Stimulated activated CD8-positive, alpha-beta memory T cell treated with anti-CD3 and anti-CD28 coated beads, Interleukin-7, amount 100 ng/mL, for 48 hours (primary cell): ENCODE measurements at regions not wholly inside any gene's neighbourhood (a gene's known extent, or its start where the extent isn't known, plus 50 kb on each side); places are given as distances from the start of the nearest gene placed in this dataset.

ENCODE experiments used
- DNase-seq, 2 donors: peaks; one replicate each; pipeline ENCODE4 v3.0.0-alpha.2; 2020; ENCODE audit warnings: low read depth in 1 of 2; ENCODE audit errors: extremely low read depth in 1 of 2

DNA sequence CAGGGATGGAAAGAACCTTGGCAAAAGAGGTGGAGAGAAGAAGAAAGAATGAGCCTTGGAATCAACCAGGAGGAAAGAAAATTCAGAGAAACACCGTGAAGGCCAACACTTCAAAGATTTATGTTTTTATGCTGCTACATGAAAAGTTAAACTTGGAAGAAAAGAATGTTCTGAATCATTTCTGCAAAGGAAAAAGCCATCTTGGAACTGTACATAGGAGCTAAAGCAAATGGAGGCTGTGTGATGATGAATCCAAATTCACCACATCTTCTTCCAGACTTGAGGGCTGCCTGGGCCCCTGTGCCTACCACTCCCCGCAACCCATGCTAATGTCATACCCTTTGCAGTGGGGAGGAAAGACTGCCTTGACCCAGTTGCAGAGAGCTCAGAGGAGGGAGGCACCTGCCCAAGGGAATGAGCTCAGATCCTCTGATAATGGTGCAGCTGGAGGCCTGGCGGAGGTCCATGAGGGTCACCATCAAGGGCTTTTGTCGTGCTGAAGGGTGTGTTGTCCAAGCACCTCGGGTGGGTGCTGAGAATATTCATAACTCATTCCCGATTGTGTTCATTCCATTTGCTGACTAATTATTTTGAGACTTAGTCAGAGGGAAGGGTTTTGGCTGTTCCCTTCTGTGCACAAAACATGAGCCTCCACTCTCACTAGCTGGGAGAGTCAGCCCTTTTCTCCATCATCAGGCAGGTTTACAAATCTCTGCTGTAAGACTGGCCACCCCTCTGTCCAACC lies 245.8 kb upstream of the JAG1 start:
- no peak for DNase-seq

GRCh38 chr20:10920396-10920795 lies 246.6 kb upstream of the JAG1 start:
- DNase-seq, result no peak

DNA sequence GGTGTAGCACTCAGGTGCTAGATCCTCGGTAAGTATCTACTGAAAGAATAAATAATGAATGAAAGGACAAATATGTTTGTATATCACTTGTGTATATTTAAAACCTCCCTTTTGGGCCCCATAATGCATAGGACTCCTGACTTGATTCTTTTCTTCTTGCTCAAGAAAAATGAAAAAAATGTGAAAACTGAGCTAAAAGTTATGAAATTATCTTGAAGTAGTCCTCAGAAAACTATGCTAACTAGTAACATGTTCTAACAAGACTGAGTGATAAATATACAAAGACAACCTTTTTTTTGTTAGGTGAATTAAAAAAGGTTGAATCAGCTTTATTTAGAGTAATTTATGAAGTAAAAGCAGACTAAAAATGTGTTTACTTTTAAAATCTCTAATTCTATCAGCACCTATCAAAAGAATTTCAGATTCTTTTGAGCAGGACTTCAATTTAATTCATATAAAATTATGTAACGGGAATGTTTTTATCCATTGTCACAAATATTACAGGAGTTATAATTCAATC lies 247.8 kb upstream of the JAG1 start:
- DNase-seq, result no peak

DNA sequence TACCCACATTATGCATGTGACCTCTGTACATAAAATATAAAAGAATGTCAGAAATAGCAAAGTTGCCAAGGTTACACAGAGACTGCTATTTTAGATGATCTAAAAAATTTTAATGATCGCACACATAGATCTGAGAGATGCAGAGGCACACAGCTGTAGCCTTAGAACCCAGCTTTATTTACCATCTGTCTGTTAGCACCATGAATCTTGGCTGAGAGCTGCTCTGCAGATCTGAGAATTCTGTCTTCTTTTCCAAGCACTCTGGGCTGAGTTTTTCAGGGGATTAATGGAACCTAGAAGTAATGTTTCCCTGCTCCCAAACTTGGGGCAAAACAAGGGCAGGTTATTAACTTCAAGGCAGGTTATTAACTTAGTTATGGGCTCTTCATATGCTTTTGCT lies 248.7 kb upstream of the JAG1 start:
- no peak for DNase-seq

DNA sequence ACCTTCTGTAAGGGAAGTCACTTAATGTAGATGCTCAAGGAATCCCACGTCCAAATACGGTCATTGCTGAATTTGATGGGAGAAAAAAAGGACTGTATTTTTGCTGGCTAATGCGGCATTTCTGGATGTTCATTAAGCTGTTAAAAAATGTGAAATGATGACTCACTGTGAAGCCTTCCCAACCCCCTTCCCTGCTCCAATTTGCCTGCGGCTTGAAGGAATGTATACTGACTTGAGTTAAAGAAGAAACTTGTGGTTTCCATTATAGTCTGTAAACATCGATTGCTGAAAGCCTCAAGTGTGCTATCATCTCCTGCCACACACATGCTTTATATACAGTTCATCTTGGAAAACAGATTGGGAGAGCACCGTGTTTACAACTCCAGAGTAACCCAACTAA lies 249.1 kb upstream of the JAG1 start:
- DNase-seq, result no peak

- DNase-seq, result no peak
Measured at GRCh38 chr20:10924644-10925201, 250.9 kb upstream of the JAG1 start.

DNA sequence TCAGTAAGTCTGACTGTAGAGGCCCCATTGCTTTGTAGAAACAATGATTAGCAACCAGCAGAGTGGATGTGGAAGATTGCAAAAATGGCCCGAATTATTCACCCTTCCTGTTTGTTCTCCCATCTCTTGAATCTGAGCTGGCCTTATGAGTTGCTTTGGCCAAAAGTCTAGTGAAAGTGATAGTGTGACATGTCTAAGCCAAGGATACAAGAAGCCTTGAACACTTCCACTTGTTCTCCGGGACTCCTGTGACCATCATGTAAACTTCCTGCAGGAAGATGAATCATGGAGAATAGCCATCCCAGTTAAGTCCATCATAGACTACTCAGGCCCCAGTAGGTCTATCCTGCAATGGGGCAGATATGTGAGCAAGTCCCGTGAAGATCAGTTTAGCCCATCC lies 252.0 kb upstream of the JAG1 start:
- DNase-seq, result no peak

DNA sequence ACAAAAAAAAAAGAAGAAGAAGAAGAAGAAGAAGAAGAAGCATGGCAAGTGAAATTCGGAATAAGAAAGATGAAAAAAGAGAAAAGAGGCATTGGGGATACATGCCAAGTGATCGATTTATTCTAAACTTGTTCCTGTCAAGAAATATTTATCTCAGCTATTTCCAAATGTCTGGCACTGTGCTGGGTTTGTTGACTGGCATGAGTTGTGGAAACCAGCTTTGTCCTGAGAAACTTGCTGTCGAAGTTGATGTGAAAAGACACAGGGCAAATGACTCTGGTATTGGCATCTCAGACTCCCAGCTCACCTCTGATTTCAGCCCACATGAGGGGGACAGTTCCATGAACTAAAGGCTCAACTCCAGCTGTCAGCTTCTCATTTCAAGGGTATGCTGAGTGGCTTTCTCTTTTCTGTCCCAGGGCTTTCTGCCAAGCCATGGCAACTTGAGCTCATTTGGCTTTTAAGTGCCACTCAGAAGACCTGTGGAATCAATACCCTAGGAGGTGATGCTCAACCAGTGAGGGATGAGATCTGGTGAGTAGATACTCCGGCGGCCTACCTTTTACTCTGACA lies 253.3 kb upstream of the JAG1 start:
- DNase-seq, result no peak

GRCh38 chr20:10927936-10928840 lies 254.4 kb upstream of the JAG1 start:
- no peak for DNase-seq

GRCh38 chr20:10928841-10929421 lies 255.1 kb upstream of the JAG1 start:
- no peak for DNase-seq

GRCh38 chr20:10935658-10936402 lies 262.0 kb upstream of the JAG1 start:
- DNase-seq, result no peak

- DNase-seq, result no peak
Measured at GRCh38 chr20:10936786-10937185, 263.0 kb upstream of the JAG1 start.

DNA sequence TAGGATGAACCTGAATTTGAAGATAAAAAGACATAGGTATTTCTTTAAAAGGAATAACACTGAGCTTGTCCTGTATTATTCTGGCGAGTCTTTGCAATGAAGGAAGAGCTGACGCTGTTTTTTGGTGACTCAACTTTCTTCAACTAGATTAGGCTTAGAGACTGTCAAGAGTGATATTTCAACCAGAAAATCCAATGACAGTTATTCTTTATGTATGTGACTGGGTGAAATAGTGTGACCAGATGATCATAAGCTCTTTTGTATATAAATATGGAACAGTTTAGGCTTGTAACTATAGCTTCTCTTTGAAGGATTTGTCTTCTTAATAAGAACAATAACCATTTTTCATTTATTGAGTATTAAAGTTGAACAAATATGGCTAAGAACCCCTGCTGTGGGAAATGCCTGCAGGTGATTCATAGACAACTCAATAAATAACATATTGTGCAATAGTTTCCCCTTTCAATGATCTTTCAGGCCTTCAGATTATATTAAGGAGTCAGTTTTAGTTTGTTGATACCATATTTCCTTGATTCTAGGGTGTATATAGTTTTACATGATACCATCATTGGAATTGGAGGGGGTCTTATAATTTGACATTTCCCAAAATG lies 265.6 kb upstream of the JAG1 start:
- DNase-seq, result no peak

GRCh38 chr20:10940941-10941340 lies 267.1 kb upstream of the JAG1 start:
- no peak for DNase-seq

- no peak for DNase-seq
Measured at GRCh38 chr20:10943686-10944265, 270.0 kb upstream of the JAG1 start.

GRCh38 chr20:10946124-10946880 lies 272.5 kb upstream of the JAG1 start:
- no peak for DNase-seq

- DNase-seq, result no peak
Measured at GRCh38 chr20:10947726-10948125, 273.9 kb upstream of the JAG1 start.

- no peak for DNase-seq
Measured at GRCh38 chr20:10949930-10950783, 276.4 kb upstream of the JAG1 start.
